ENCODE measurements at regions not wholly inside any gene's neighbourhood (a gene's known extent, or its start where the extent isn't known, plus 50 kb on each side); places are given as distances from the start of the nearest gene placed in this dataset.
"Not testable (repeated sequence)": the region's sequence is repeated elsewhere in the genome, so short reads cannot be mapped to it uniquely, and the experiment has no call there.

DNA sequence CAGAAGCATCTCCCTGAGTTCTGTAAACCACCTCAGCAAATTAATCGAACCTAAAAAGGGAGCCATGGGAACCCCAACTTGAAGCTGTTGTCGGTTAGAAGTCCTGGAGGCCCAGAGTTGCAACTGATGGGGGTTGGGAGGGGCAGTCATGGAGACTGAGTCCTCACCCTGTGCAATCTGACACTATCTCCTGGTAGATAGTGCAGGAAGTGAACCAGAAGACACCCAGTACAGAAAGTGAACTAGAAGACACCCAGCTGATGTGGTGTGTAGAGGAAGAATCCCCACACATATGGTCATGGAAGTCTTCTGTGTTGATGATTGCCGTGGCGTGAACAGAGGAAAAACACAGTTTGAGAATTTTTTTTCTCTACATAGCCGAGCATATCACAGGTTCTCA, 58.8 kb upstream of the SRRM3 start:
- TF ChIP-seq, protein P1, sequence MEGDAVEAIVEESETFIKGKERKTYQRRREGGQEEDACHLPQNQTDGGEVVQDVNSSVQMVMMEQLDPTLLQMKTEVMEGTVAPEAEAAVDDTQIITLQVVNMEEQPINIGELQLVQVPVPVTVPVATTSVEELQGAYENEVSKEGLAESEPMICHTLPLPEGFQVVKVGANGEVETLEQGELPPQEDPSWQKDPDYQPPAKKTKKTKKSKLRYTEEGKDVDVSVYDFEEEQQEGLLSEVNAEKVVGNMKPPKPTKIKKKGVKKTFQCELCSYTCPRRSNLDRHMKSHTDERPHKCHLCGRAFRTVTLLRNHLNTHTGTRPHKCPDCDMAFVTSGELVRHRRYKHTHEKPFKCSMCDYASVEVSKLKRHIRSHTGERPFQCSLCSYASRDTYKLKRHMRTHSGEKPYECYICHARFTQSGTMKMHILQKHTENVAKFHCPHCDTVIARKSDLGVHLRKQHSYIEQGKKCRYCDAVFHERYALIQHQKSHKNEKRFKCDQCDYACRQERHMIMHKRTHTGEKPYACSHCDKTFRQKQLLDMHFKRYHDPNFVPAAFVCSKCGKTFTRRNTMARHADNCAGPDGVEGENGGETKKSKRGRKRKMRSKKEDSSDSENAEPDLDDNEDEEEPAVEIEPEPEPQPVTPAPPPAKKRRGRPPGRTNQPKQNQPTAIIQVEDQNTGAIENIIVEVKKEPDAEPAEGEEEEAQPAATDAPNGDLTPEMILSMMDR (IDR thresholded peaks at IDR 0.05): no peak
- no peak for TF ChIP-seq ZFX (IDR thresholded peaks at IDR 0.05; ENCODE audit: borderline replicate concordance)
- H3K27ac ChIP-seq: no peak overlapping the region

DNA sequence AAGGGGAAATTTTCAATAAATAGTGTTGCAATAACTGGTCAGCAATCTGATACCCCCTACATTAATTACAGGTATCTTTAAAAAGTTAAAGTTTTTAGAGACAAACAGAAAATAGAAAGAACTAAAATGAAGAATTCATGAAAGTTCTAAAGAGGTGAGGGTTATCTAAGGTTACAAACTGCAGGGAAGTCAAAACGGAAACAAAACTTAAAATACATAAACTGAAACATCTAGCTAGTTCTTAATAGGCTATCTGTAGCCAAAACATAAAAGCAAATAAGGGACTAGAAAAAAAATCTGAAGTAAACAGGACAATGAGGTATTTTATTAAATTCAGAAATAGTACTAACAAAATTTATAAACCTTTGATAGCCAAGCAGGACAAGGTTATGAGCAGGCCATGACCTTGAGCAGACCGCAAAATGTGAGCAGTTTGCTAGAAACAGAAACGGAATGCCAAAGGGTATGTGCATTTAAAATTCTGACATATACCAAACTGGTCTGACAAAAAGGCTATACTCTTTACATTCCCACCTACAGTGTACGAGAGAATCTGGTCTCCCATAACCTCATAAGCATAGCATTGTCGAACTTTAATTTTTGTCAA, 56.9 kb upstream of the SRRM3 start:
- H3K27ac ChIP-seq: not testable (repeated sequence)

DNA sequence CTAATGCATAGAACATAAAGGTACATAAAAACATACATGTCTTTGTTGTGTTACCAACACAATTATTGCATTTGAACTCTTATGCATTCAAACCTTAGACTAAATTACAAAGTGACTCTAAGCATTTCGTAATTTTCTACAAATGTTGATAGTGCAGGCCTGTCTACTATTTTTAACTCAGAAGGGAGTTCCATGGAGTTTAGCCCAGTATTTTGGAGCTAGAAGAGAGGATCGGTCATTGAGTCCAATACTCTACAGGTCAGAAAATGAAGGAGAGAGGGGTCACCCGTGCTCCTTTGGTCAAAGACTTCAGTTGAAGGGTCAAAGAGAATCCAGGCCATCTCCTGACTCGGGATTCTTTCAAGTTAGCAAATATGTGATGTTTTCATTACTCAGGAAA, 55.3 kb upstream of the SRRM3 start:
- no peak overlapping the region for H3K27ac ChIP-seq
- no peak for TF ChIP-seq ZFX (IDR thresholded peaks at IDR 0.05; ENCODE audit: borderline replicate concordance)
- TF ChIP-seq, protein P1 (IDR thresholded peaks at IDR 0.05): no peak

DNA sequence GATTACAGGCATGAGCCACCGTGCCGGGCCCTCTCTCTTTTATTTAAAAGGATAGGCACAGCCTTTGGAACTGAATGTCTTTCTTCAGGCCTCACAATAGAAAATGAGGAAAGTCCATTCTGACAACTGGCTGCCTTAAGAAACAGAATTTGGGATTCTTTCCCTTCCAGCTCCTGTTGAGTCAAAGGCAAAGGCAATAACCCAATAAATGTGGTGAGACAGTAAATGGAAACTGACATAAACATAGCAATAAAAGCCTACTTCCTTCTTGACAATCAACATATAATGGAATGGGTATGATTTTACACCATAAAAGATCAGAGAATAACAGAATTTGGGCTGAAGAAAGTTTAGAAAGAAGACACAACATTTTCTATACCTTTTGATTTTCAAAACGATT, 52.7 kb upstream of the SRRM3 start:
- not testable (repeated sequence) for H3K27ac ChIP-seq

DNA sequence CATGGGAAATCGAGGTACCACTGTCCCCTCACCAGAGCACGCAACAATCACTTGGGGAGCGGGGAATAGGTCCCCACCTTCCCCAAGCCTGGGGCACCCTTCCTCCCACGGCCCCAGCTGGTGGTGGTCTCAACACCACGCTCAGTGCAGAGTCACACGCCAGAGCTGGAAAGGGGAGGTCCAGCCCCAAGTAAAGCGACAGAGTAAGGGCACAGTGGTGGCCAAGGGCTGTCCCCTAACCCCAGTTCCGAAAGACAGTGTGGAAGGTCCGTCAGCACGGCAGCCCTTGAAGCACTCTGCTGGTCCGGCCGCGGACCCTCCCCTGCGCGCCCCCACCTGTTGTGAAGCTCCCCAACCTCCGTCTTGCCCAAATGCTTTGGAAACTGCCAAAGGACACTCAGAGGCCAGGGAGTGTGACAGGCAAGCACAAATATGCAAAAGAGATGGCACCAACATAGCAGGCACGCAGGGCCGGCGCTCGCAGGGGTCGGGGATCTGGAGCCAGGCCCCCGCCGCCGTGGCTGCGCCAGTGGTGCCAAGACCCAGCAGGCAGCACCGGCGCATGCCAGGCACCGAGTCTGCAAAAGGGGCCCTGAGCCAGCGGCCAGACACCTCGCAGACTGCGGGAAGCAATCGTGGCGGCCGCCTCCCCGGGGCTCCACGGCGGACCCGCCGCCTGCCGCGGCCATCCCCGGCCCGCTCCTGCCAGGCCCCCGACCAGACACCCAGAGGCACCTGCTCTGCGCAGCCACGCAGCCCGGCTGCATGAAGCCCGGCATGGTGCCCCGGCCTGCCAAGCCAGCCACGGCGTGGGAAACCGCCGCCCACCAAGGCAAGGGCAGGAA, 51.6 kb upstream of the SRRM3 start:
- H3K27ac ChIP-seq: no peak overlapping the region
- TF ChIP-seq, protein P1 (IDR thresholded peaks at IDR 0.05): no peak
- no peak for TF ChIP-seq ZFX (IDR thresholded peaks at IDR 0.05; ENCODE audit: borderline replicate concordance)

Measured in 22Rv1 (cell line).